ENCODE measurements at regions not wholly inside any gene's neighbourhood (a gene's known extent, or its start where the extent isn't known, plus 50 kb on each side); places are given as distances from the start of the nearest gene placed in this dataset.

- ChIA-PET POLR2A (no interaction called here), CTCF (interaction anchor here (1.1 kb wide), 1 partner anchor 272 kb away, joined by 3 read pairs; no protein-coding TSS in a partner anchor)
- H3K9me3 Mint-ChIP-seq, result peaks cover 4% of the 10 kb centered on the region
- H3K27me3 Mint-ChIP-seq, result no peaks in the 10 kb centered on the region
- DNase-seq, result no peak
- intact Hi-C loops (cut with micrococcal nuclease), result no loop called here
- H3K4me3 Mint-ChIP-seq, result no peak overlapping the region
- H3K4me1 Mint-ChIP-seq (ENCODE audit: low read depth), result no peaks in the 10 kb centered on the region
- H3K27ac Mint-ChIP-seq, result no peak overlapping the region
- H3K36me3 Mint-ChIP-seq, result no peaks in the 10 kb centered on the region
Observed at GRCh38 chr13:71977028-71977427, 110.0 kb upstream of the DACH1 start.

GRCh38 chr13:71967990-71968389 is 101.0 kb upstream of the DACH1 start:
- Mint-ChIP-seq H3K27me3 (no peaks in the 10 kb centered on the region), H3K4me1 (ENCODE audit: low read depth) (no peaks in the 10 kb centered on the region), H3K36me3 (no peaks in the 10 kb centered on the region), H3K4me3 (no peak overlapping the region), H3K9me3 (no peaks in the 10 kb centered on the region), H3K27ac (no peak overlapping the region)
- intact Hi-C loops (cut with micrococcal nuclease), result no loop called here
- ChIA-PET CTCF (no interaction called here), POLR2A (no interaction called here)
- DNase-seq, result no peak

GRCh38 chr13:71964491-71965100 is 97.6 kb upstream of the DACH1 start:
- CTCF ChIA-PET, result no interaction called here
- intact Hi-C loops (cut with micrococcal nuclease), result no loop called here

GRCh38 chr13:71962735-71963134 is 95.7 kb upstream of the DACH1 start:
- H3K36me3 Mint-ChIP-seq, result no peaks in the 10 kb centered on the region
- intact Hi-C loops (cut with micrococcal nuclease), result no loop called here
- ChIA-PET CTCF (no interaction called here), POLR2A (no interaction called here)
- no peaks in the 10 kb centered on the region for H3K9me3 Mint-ChIP-seq
- DNase-seq, result no peak
- H3K4me3 Mint-ChIP-seq, result no peak overlapping the region
- H3K27ac Mint-ChIP-seq, result no peak overlapping the region
- no peaks in the 10 kb centered on the region for H3K4me1 Mint-ChIP-seq (ENCODE audit: low read depth)
- no peaks in the 10 kb centered on the region for H3K27me3 Mint-ChIP-seq

More at GRCh38 chr13:71964491-71965100, 97.6 kb upstream of the DACH1 start:
- Mint-ChIP-seq H3K9me3 (no peaks in the 10 kb centered on the region), H3K27me3 (no peaks in the 10 kb centered on the region), H3K27ac (no peak overlapping the region), H3K4me1 (ENCODE audit: low read depth) (no peaks in the 10 kb centered on the region), H3K36me3 (no peaks in the 10 kb centered on the region), H3K4me3 (no peak overlapping the region)
- no peak for DNase-seq
- POLR2A ChIA-PET, result no interaction called here

- Mint-ChIP-seq H3K4me1 (ENCODE audit: low read depth) (no peaks in the 10 kb centered on the region), H3K4me3 (no peak overlapping the region), H3K27ac (no peak overlapping the region), H3K36me3 (no peaks in the 10 kb centered on the region), H3K9me3 (no peaks in the 10 kb centered on the region), H3K27me3 (no peaks in the 10 kb centered on the region)
- intact Hi-C loops (cut with micrococcal nuclease), result no loop called here
- ChIA-PET CTCF (no interaction called here), POLR2A (no interaction called here)
- DNase-seq, result no peak
Observed at GRCh38 chr13:71962126-71962525, 95.1 kb upstream of the DACH1 start.

- Mint-ChIP-seq H3K4me1 (ENCODE audit: low read depth) (no peaks in the 10 kb centered on the region), H3K27ac (no peak overlapping the region), H3K36me3 (no peaks in the 10 kb centered on the region), H3K9me3 (peaks cover 2% of the 10 kb centered on the region), H3K27me3 (no peaks in the 10 kb centered on the region), H3K4me3 (no peak overlapping the region)
- CTCF ChIA-PET, result no interaction called here
- POLR2A ChIA-PET, result no interaction called here
- intact Hi-C loops (cut with micrococcal nuclease), result no loop called here
- no peak for DNase-seq
Observed at GRCh38 chr13:71949441-71949840, 82.4 kb upstream of the DACH1 start.

GRCh38 chr13:71939186-71939585 is 72.2 kb upstream of the DACH1 start:
- Mint-ChIP-seq H3K27ac (no peak overlapping the region), H3K4me1 (ENCODE audit: low read depth) (no peaks in the 10 kb centered on the region), H3K36me3 (no peaks in the 10 kb centered on the region), H3K4me3 (no peak overlapping the region), H3K9me3 (no peaks in the 10 kb centered on the region), H3K27me3 (no peaks in the 10 kb centered on the region)
- no peak for DNase-seq
- POLR2A ChIA-PET, result no interaction called here
- intact Hi-C loops (cut with micrococcal nuclease), result no loop called here
- CTCF ChIA-PET, result no interaction called here

- Mint-ChIP-seq H3K27ac (no peak overlapping the region), H3K4me3 (no peak overlapping the region), H3K27me3 (no peaks in the 10 kb centered on the region), H3K4me1 (ENCODE audit: low read depth) (no peaks in the 10 kb centered on the region), H3K9me3 (peaks cover 3% of the 10 kb centered on the region), H3K36me3 (no peaks in the 10 kb centered on the region)
- ChIA-PET CTCF (no interaction called here), POLR2A (no interaction called here)
- intact Hi-C loops (cut with micrococcal nuclease), result no loop called here
- DNase-seq, result no peak
Observed at GRCh38 chr13:71935166-71935840, 68.3 kb upstream of the DACH1 start.

GRCh38 chr13:71924931-71925330 is 57.9 kb upstream of the DACH1 start:
- no peak overlapping the region for H3K4me3 Mint-ChIP-seq
- no peak for DNase-seq
- no peaks in the 10 kb centered on the region for H3K27me3 Mint-ChIP-seq
- ChIA-PET POLR2A (no interaction called here), CTCF (no interaction called here)
- intact Hi-C loops (cut with micrococcal nuclease), result no loop called here
- H3K9me3 Mint-ChIP-seq, result no peaks in the 10 kb centered on the region
- H3K27ac Mint-ChIP-seq, result no peak overlapping the region
- no peaks in the 10 kb centered on the region for H3K4me1 Mint-ChIP-seq (ENCODE audit: low read depth)
- H3K36me3 Mint-ChIP-seq, result no peaks in the 10 kb centered on the region

- no peak overlapping the region for H3K4me3 Mint-ChIP-seq
- intact Hi-C loops (cut with micrococcal nuclease), result no loop called here
- H3K9me3 Mint-ChIP-seq, result no peaks in the 10 kb centered on the region
- no peak overlapping the region for H3K27ac Mint-ChIP-seq
- ChIA-PET CTCF (no interaction called here), POLR2A (no interaction called here)
- H3K4me1 Mint-ChIP-seq (ENCODE audit: low read depth), result no peaks in the 10 kb centered on the region
- H3K36me3 Mint-ChIP-seq, result no peaks in the 10 kb centered on the region
- no peaks in the 10 kb centered on the region for H3K27me3 Mint-ChIP-seq
- no peak for DNase-seq
Observed at GRCh38 chr13:71922194-71922593, 55.2 kb upstream of the DACH1 start.

All from activated CD4-positive, alpha-beta memory T cell treated with anti-CD3 and anti-CD28 coated beads for 36 hours (primary cell).